ENCODE measurements at regions not wholly inside any gene's neighbourhood (a gene's known extent, or its start where the extent isn't known, plus 50 kb on each side); places are given as distances from the start of the nearest gene placed in this dataset.
"Not testable (repeated sequence)": the region's sequence is repeated elsewhere in the genome, so short reads cannot be mapped to it uniquely, and the experiment has no call there.

GRCh38 chr1:37189111-37189510, 154.8 kb upstream of the GRIK3 start:
- Mint-ChIP-seq H3K36me3 (ENCODE audit: unreplicated experiment) (no peaks in the 10 kb centered on the region), H3K27ac (ENCODE audit: unreplicated experiment) (no peak overlapping the region), H3K9me3 (ENCODE audit: unreplicated experiment) (peaks cover 1% of the 10 kb centered on the region), H3K4me3 (ENCODE audit: unreplicated experiment) (no peak overlapping the region), H3K4me1 (ENCODE audit: low read depth, unreplicated experiment) (no peaks in the 10 kb centered on the region), H3K27me3 (ENCODE audit: unreplicated experiment) (no peaks in the 10 kb centered on the region)
- no peak for DNase-seq
- TF ChIP-seq, protein P1, sequence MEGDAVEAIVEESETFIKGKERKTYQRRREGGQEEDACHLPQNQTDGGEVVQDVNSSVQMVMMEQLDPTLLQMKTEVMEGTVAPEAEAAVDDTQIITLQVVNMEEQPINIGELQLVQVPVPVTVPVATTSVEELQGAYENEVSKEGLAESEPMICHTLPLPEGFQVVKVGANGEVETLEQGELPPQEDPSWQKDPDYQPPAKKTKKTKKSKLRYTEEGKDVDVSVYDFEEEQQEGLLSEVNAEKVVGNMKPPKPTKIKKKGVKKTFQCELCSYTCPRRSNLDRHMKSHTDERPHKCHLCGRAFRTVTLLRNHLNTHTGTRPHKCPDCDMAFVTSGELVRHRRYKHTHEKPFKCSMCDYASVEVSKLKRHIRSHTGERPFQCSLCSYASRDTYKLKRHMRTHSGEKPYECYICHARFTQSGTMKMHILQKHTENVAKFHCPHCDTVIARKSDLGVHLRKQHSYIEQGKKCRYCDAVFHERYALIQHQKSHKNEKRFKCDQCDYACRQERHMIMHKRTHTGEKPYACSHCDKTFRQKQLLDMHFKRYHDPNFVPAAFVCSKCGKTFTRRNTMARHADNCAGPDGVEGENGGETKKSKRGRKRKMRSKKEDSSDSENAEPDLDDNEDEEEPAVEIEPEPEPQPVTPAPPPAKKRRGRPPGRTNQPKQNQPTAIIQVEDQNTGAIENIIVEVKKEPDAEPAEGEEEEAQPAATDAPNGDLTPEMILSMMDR (IDR thresholded peaks at IDR 0.05; ENCODE audit: partially characterized antibody, unreplicated experiment): no peak

DNA sequence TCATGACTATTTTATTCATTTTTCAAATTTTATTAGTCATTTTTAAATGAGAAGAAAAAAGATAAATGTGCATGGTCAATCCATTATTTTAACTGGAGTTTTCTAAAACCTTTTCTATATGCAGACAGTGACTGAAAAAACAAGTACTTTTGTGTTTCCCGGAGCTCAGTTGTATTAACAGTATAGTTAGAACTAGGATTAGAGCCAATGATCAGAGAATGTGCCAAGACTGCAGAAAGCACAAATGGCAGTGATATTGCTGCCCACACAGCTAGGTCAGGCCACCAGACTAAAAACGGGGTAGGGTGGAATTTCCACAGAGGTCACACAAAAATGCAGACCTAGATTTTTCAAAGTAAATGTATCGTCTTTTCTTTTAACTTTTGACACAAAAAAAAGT, 163.1 kb upstream of the GRIK3 start:
- Mint-ChIP-seq H3K9me3 (ENCODE audit: unreplicated experiment) (no peaks in the 10 kb centered on the region), H3K4me1 (ENCODE audit: low read depth, unreplicated experiment) (no peaks in the 10 kb centered on the region), H3K4me3 (ENCODE audit: unreplicated experiment) (no peak overlapping the region), H3K36me3 (ENCODE audit: unreplicated experiment) (no peaks in the 10 kb centered on the region), H3K27me3 (ENCODE audit: unreplicated experiment) (no peaks in the 10 kb centered on the region), H3K27ac (ENCODE audit: unreplicated experiment) (no peak overlapping the region)
- DNase-seq: no peak
- TF ChIP-seq, protein P1 (IDR thresholded peaks at IDR 0.05; ENCODE audit: partially characterized antibody, unreplicated experiment): no peak

GRCh38 chr1:37214305-37214704, 180.0 kb upstream of the GRIK3 start:
- not testable (repeated sequence) for H3K27ac Mint-ChIP-seq (ENCODE audit: unreplicated experiment); DNase-seq; H3K4me1 Mint-ChIP-seq (ENCODE audit: low read depth, unreplicated experiment); H3K27me3 Mint-ChIP-seq (ENCODE audit: unreplicated experiment); H3K4me3 Mint-ChIP-seq (ENCODE audit: unreplicated experiment); H3K9me3 Mint-ChIP-seq (ENCODE audit: unreplicated experiment)
- peaks cover 13% of the 10 kb centered on the region for H3K36me3 Mint-ChIP-seq (ENCODE audit: unreplicated experiment)

- TF ChIP-seq, protein P1 (IDR thresholded peaks at IDR 0.05; ENCODE audit: partially characterized antibody, unreplicated experiment): no peak
- DNase-seq: no peak
- no peak overlapping the region for H3K27ac Mint-ChIP-seq (ENCODE audit: unreplicated experiment)
- H3K27me3 Mint-ChIP-seq (ENCODE audit: unreplicated experiment): no peaks in the 10 kb centered on the region
- no peaks in the 10 kb centered on the region for H3K9me3 Mint-ChIP-seq (ENCODE audit: unreplicated experiment)
- H3K36me3 Mint-ChIP-seq (ENCODE audit: unreplicated experiment): peaks cover 7% of the 10 kb centered on the region
- H3K4me3 Mint-ChIP-seq (ENCODE audit: unreplicated experiment): no peak overlapping the region
- peaks cover 21% of the 10 kb centered on the region for H3K4me1 Mint-ChIP-seq (ENCODE audit: low read depth, unreplicated experiment)
Measured at GRCh38 chr1:37233606-37234005, 199.3 kb upstream of the GRIK3 start.

- Mint-ChIP-seq H3K4me3 (ENCODE audit: unreplicated experiment) (no peak overlapping the region), H3K4me1 (ENCODE audit: low read depth, unreplicated experiment) (peaks cover 32% of the 10 kb centered on the region), H3K27ac (ENCODE audit: unreplicated experiment) (peak overlapping the region; percentile 86), H3K27me3 (ENCODE audit: unreplicated experiment) (peaks cover 3% of the 10 kb centered on the region), H3K9me3 (ENCODE audit: unreplicated experiment) (peaks cover 6% of the 10 kb centered on the region), H3K36me3 (ENCODE audit: unreplicated experiment) (peaks cover 7% of the 10 kb centered on the region)
- TF ChIP-seq, protein P1 (IDR thresholded peaks at IDR 0.05; ENCODE audit: partially characterized antibody, unreplicated experiment): no peak
- DNase-seq: no peak
Measured at GRCh38 chr1:37234941-37235418, 200.7 kb upstream of the GRIK3 start.

All from glutamatergic neuron (in vitro differentiated cells).